Activated naive CD4-positive, alpha-beta T cell treated with Interleukin-2 at 50 U/mL for 16 hours (primary cell): ENCODE measurements at regions not wholly inside any gene's neighbourhood (a gene's known extent, or its start where the extent isn't known, plus 50 kb on each side); places are given as distances from the start of the nearest gene placed in this dataset.

Experiments used
- DNase-seq: peaks from one replicate; pipeline ENCODE4 v3.0.0-alpha.2; 2020

- DNase-seq: no peak
These were observed 141.2 kb downstream of the RBFOX3 start for GRCh38 chr17:79469646-79470045.

- no peak for DNase-seq
These were observed 142.5 kb downstream of the RBFOX3 start for GRCh38 chr17:79468183-79468944.

GRCh38 chr17:79466562-79467350 lies 144.1 kb downstream of the RBFOX3 start:
- DNase-seq: no peak

GRCh38 chr17:79465681-79466025 lies 145.2 kb downstream of the RBFOX3 start:
- no peak for DNase-seq

- no peak for DNase-seq
These were observed 145.7 kb downstream of the RBFOX3 start for GRCh38 chr17:79465011-79465680.

DNA sequence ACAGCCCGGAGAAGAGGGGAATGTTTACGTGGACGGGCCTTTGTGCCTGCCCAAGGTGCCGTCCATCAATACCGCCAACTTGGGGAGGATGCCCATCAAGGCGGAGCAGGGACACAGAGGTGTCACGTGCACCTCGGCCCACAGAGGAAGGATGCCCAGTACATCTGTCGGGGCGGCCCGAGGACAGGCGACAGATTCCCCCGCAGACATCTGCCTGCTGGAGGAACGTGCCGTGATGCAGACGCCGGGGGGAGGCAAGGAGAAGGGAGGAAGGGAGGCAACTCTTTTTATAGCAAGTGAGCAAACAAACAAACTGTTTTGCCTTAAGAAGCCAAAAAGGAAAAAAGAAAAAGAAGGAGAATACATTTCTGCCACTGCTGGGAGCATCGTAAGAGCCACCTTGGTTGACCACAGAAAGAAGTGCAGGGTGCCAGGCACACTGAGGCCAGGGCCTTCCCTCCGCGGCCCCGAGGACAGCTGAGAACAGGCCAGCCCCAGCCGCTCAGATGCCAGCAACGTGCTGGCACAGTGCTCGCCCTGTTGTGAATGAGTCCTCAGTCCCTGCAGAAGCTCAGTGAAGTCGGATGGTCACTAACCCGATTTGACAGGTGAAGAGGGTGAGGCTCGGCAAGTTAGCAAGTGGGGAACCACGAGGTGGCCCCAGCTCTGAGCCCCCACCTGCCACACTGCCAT lies 146.4 kb downstream of the RBFOX3 start:
- DNase-seq: no peak

GRCh38 chr17:79463421-79464317 lies 147.2 kb downstream of the RBFOX3 start:
- no peak for DNase-seq

DNA sequence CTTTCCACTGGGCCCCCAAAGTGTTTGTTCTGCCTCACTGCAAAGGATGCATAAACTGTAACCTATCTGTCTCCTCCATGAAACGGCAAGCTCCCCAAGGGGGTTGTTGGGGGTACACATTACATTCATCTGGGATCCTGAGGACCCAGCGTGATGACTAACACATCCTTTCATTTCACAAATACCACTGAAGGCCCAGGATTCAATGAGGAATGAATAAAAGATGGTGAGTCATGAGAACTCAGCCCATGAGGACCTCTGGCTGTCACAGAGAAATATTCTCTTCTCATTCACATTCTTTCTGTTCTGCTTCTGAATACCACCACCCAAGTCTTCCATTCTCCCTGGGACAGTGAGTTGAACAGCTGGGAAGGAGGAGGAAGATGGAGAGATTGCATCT lies 149.8 kb downstream of the RBFOX3 start:
- DNase-seq: no peak

GRCh38 chr17:79459846-79460245 lies 151.0 kb downstream of the RBFOX3 start:
- no peak for DNase-seq

- no peak for DNase-seq
These were observed 151.7 kb downstream of the RBFOX3 start for GRCh38 chr17:79459003-79459655.

GRCh38 chr17:79458356-79458755 lies 152.5 kb downstream of the RBFOX3 start:
- no peak for DNase-seq

- no peak for DNase-seq
These were observed 153.0 kb downstream of the RBFOX3 start for GRCh38 chr17:79457889-79458288.

GRCh38 chr17:79457376-79457775 lies 153.5 kb downstream of the RBFOX3 start:
- no peak for DNase-seq

- no peak for DNase-seq
These were observed 155.2 kb downstream of the RBFOX3 start for GRCh38 chr17:79455636-79456035.

DNA sequence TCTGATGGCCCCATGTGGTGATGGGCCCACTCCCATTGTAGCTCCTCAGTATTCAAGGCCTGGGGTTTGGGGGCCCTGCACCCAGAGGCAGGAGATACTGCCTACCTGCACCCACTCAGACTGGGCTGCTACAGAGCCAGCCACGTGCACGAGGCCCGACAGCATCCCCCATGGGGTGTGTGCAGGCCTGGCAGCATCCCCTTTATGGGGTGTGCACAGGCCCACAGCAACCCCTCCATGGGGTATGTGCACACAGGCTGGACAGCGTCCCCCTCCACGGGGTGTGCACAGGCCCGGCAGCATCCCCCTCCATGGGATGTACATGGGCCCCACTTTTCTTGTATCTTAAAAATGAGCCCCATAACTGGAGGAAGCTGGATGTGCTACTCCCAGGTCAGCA lies 156.0 kb downstream of the RBFOX3 start:
- DNase-seq: no peak

DNA sequence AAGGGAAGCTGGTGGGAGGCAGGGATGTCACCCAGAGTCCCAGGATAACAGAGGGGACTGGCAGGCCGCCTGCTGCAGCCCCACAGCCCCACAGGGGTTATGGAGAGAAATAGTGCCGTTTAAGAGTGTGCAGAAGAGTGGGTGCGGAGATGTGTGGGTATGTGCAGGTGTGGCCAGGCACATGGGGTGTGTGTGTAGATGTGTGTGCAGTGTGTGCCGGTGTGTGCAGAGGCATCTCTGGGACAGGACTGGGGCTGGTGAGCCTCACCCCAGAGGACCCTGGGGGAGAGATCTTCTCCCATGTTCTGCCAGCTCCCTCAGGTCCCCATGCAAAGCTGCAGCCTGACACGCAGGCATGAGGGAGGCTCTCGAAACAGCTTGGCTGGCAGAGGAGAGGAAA lies 157.4 kb downstream of the RBFOX3 start:
- no peak for DNase-seq

DNA sequence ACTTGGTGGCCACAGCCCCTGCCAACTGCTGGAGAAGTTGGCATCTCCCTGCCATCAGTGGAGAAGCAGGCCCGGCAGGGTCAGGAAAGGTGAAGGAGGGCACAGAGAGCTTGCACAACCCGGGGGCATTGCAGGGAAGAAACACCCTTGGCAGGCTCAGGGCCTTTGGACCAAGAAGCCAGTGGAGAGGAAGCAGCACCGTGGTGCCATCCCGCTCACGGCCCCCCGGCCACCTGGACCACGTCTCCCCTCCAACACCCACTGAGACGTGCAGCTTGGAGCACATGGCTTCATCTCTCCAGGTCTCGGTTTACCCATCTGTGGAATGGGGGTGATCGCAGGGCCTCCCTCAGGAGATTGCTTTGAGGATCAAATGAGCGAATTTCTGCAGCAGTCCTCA lies 158.1 kb downstream of the RBFOX3 start:
- DNase-seq: no peak

DNA sequence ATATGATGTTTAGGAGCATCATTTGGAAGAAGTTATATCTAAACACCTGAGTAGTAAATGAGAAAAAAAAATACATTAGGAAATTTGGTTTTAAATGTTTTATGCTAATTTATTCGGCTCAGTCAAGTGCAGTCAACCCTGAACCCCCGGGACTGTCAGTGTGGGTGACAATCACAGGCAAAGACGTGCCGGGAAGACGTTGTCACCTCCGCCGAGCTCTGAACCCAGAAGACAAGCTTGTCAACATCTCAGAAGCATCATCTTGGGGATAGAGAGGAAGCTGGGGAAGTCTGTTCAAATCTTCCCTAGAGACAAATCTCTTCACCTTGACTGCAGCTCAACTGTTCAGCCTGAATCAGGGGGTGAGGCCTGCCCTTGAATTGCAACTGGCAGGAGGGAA lies 159.7 kb downstream of the RBFOX3 start:
- no peak for DNase-seq

GRCh38 chr17:79446399-79447009 lies 164.3 kb downstream of the RBFOX3 start:
- DNase-seq: no peak

GRCh38 chr17:79444198-79444597 lies 166.7 kb downstream of the RBFOX3 start:
- no peak for DNase-seq

DNA sequence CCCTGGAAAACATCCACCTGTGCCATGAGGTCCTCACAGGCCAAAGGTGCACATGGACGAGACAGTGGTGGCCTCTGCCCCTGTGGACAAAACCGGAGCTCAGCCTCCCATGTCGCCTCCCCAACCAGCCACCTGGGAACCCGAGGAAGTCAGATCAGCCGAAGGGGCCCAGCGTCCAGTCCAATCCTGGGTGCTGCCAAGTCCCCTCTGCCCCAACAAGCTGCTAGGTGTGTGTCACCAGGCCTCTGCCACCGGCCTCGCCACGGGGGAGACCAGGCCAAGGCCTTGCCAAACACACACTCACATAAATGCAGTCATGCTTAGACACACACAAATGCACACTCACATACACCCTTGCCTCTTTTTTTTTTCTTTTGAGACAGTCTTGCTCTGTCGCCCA lies 167.8 kb downstream of the RBFOX3 start:
- DNase-seq: no peak
